ENCODE measurements at regions not wholly inside any gene's neighbourhood (a gene's known extent, or its start where the extent isn't known, plus 50 kb on each side); places are given as distances from the start of the nearest gene placed in this dataset.

DNA sequence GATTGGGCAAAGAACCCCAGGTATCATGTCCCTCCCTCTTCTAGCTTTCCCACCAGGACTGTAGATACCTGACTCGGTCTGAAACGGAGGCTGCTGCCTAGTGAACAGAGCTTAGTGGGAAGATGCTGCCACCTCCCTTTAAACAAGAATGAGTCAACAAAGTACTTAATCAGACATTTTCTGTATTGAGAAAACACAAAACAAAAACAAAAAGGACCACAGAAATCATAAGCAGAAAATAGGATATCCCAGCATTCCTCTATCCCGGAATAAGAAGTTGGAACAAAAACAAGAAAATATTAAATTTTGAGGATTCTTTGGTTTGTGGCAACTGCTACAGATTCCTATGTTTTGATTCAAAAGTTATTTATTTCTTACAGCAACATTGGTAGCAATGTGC is 51.7 kb upstream of the COL8A1 start:
- DNase-seq = no peak
- Histone ChIP-seq H3K27me3 (ENCODE audit: low read depth) (no peaks in the 10 kb centered on the region), H3K4me1 (no peaks in the 10 kb centered on the region), H3K36me3 (no peaks in the 10 kb centered on the region), H3K4me3 (no peak overlapping the region), H3K27ac (replicated peaks) (no peak overlapping the region), H3K9me3 (replicated peaks) (no peaks in the 10 kb centered on the region)
- intact Hi-C loops (cut with micrococcal nuclease) = no loop called here
- TF ChIP-seq, protein P1, sequence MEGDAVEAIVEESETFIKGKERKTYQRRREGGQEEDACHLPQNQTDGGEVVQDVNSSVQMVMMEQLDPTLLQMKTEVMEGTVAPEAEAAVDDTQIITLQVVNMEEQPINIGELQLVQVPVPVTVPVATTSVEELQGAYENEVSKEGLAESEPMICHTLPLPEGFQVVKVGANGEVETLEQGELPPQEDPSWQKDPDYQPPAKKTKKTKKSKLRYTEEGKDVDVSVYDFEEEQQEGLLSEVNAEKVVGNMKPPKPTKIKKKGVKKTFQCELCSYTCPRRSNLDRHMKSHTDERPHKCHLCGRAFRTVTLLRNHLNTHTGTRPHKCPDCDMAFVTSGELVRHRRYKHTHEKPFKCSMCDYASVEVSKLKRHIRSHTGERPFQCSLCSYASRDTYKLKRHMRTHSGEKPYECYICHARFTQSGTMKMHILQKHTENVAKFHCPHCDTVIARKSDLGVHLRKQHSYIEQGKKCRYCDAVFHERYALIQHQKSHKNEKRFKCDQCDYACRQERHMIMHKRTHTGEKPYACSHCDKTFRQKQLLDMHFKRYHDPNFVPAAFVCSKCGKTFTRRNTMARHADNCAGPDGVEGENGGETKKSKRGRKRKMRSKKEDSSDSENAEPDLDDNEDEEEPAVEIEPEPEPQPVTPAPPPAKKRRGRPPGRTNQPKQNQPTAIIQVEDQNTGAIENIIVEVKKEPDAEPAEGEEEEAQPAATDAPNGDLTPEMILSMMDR (IDR thresholded peaks at IDR 0.05; ENCODE audit: borderline replicate concordance) = no peak

GRCh38 chr3:99579965-99580364 is 58.4 kb upstream of the COL8A1 start:
- no peak for DNase-seq
- H3K4me3 ChIP-seq = no peak overlapping the region
- H3K27ac ChIP-seq (replicated peaks) = no peak overlapping the region
- peaks cover 11% of the 10 kb centered on the region for H3K9me3 ChIP-seq (replicated peaks)
- intact Hi-C loops (cut with micrococcal nuclease) = no loop called here
- no peaks in the 10 kb centered on the region for H3K27me3 ChIP-seq (ENCODE audit: low read depth)
- H3K4me1 ChIP-seq = no peaks in the 10 kb centered on the region
- TF ChIP-seq, protein P1 (IDR thresholded peaks at IDR 0.05; ENCODE audit: borderline replicate concordance) = no peak
- H3K36me3 ChIP-seq = no peaks in the 10 kb centered on the region

DNA sequence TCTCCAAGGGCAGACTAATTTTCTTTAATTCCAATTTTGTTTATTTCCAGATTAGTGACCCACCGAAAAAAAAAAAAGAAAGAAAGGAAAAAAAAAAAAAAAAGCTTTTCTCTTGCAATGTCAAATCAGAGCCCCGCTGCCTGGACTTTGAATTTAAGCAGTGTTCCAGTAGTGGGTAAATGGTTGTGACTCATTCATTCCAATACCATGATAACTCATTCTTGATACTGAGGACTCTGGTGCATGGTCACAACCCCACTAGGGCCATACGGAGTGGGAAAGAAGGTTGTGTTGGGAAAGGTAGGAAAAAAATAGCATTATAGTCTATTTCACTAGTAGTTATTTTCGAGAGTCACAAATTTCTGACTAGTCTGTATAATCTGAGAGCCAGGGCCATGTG is 59.1 kb upstream of the COL8A1 start:
- peaks cover 14% of the 10 kb centered on the region for H3K9me3 ChIP-seq (replicated peaks)
- no peaks in the 10 kb centered on the region for H3K27me3 ChIP-seq (ENCODE audit: low read depth)
- intact Hi-C loops (cut with micrococcal nuclease) = no loop called here
- no peak overlapping the region for H3K4me3 ChIP-seq
- H3K4me1 ChIP-seq = no peaks in the 10 kb centered on the region
- H3K27ac ChIP-seq (replicated peaks) = no peak overlapping the region
- H3K36me3 ChIP-seq = no peaks in the 10 kb centered on the region
- DNase-seq = no peak
- TF ChIP-seq, protein P1 (IDR thresholded peaks at IDR 0.05; ENCODE audit: borderline replicate concordance) = no peak

- TF ChIP-seq, protein P1 (IDR thresholded peaks at IDR 0.05; ENCODE audit: borderline replicate concordance) = no peak
- no peak for DNase-seq
- Histone ChIP-seq H3K36me3 (no peaks in the 10 kb centered on the region), H3K27ac (replicated peaks) (no peak overlapping the region), H3K27me3 (ENCODE audit: low read depth) (no peaks in the 10 kb centered on the region), H3K4me3 (no peak overlapping the region), H3K9me3 (replicated peaks) (peaks cover 14% of the 10 kb centered on the region), H3K4me1 (no peaks in the 10 kb centered on the region)
- intact Hi-C loops (cut with micrococcal nuclease) = no loop called here
These were observed 59.9 kb upstream of the COL8A1 start for GRCh38 chr3:99578339-99578970.

GRCh38 chr3:99576904-99577559 is 61.4 kb upstream of the COL8A1 start:
- H3K27ac ChIP-seq (replicated peaks) = no peak overlapping the region
- H3K4me1 ChIP-seq = no peaks in the 10 kb centered on the region
- no peak overlapping the region for H3K4me3 ChIP-seq
- TF ChIP-seq, protein P1 (IDR thresholded peaks at IDR 0.05; ENCODE audit: borderline replicate concordance) = no peak
- H3K36me3 ChIP-seq = no peaks in the 10 kb centered on the region
- no peaks in the 10 kb centered on the region for H3K27me3 ChIP-seq (ENCODE audit: low read depth)
- H3K9me3 ChIP-seq (replicated peaks) = peaks cover 14% of the 10 kb centered on the region
- no peak for DNase-seq
- intact Hi-C loops (cut with micrococcal nuclease) = no loop called here

Measured in left ventricle myocardium inferior (tissue), 1 donor.